ENCODE measurements at regions not wholly inside any gene's neighbourhood (a gene's known extent, or its start where the extent isn't known, plus 50 kb on each side); places are given as distances from the start of the nearest gene placed in this dataset.

- H3K9ac ChIP-seq (ENCODE audit: extremely low read depth, low read length, poor library complexity, severe bottlenecking): no peak overlapping the region
- H3K27me3 ChIP-seq (ENCODE audit: control insufficient read depth, insufficient read depth, low read length, poor library complexity, severe bottlenecking): no peaks in the 10 kb centered on the region
- Mint-ChIP-seq H3K36me3 (ENCODE audit: low read depth) (no peaks in the 10 kb centered on the region), H3K27ac (no peak overlapping the region), H3K4me3 (no peak overlapping the region), H3K4me1 (no peaks in the 10 kb centered on the region), H3K9me3 (peaks cover 26% of the 10 kb centered on the region), H3K27me3 (ENCODE audit: insufficient read depth) (no peaks in the 10 kb centered on the region)
- H3K9me3 ChIP-seq (ENCODE audit: control insufficient read depth, low read length): peaks cover 31% of the 10 kb centered on the region
- TF ChIP-seq CTCF (conservative IDR thresholded peaks at IDR 0.05): no peak
- no peak overlapping the region for H3K27ac ChIP-seq (ENCODE audit: low read depth, low read length)
- WGBS, 2 experiments (ENCODE audit: insufficient coverage in 1 of 2, insufficient read length in 1 of 2): 100% methylated on average over 1 to 2 of the region's 2 CpGs
- H3K4me3 ChIP-seq (ENCODE audit: low read length): no peak overlapping the region
- DNase-seq: no peak
- no peaks in the 10 kb centered on the region for H3K36me3 ChIP-seq (ENCODE audit: control insufficient read depth, insufficient read depth, low read length)
- H3K4me1 ChIP-seq (ENCODE audit: control insufficient read depth, insufficient read depth, low read length): no peaks in the 10 kb centered on the region
Measured at GRCh38 chr18:73218293-73218692, 350.5 kb upstream of the NETO1 start.

GRCh38 chr18:73214970-73215369 is 347.2 kb upstream of the NETO1 start:
- no peaks in the 10 kb centered on the region for H3K27me3 Mint-ChIP-seq (ENCODE audit: insufficient read depth)
- 91 to 98% methylated on average over 6 to 7 of the region's 7 CpGs for WGBS, 2 experiments (ENCODE audit: insufficient coverage in 1 of 2, insufficient read length in 1 of 2)
- no peak overlapping the region for H3K4me3 ChIP-seq (ENCODE audit: low read length)
- H3K27ac ChIP-seq (ENCODE audit: low read depth, low read length): no peak overlapping the region
- H3K9me3 ChIP-seq (ENCODE audit: control insufficient read depth, low read length): peaks cover 10% of the 10 kb centered on the region
- no peak overlapping the region for H3K9ac ChIP-seq (ENCODE audit: extremely low read depth, low read length, poor library complexity, severe bottlenecking)
- H3K27me3 ChIP-seq (ENCODE audit: control insufficient read depth, insufficient read depth, low read length, poor library complexity, severe bottlenecking): no peaks in the 10 kb centered on the region
- peaks cover 12% of the 10 kb centered on the region for H3K9me3 Mint-ChIP-seq
- no peak for DNase-seq
- no peak overlapping the region for H3K27ac Mint-ChIP-seq
- H3K4me1 ChIP-seq (ENCODE audit: control insufficient read depth, insufficient read depth, low read length): no peaks in the 10 kb centered on the region
- H3K36me3 ChIP-seq (ENCODE audit: control insufficient read depth, insufficient read depth, low read length): no peaks in the 10 kb centered on the region
- no peak overlapping the region for H3K4me3 Mint-ChIP-seq
- H3K36me3 Mint-ChIP-seq (ENCODE audit: low read depth): no peaks in the 10 kb centered on the region
- no peaks in the 10 kb centered on the region for H3K4me1 Mint-ChIP-seq
- TF ChIP-seq CTCF (conservative IDR thresholded peaks at IDR 0.05): no peak

- Mint-ChIP-seq H3K36me3 (ENCODE audit: low read depth) (no peaks in the 10 kb centered on the region), H3K9me3 (no peaks in the 10 kb centered on the region), H3K27ac (no peak overlapping the region), H3K4me1 (no peaks in the 10 kb centered on the region), H3K4me3 (no peak overlapping the region), H3K27me3 (ENCODE audit: insufficient read depth) (no peaks in the 10 kb centered on the region)
- Histone ChIP-seq H3K9me3 (ENCODE audit: control insufficient read depth, low read length) (no peaks in the 10 kb centered on the region), H3K36me3 (ENCODE audit: control insufficient read depth, insufficient read depth, low read length) (no peaks in the 10 kb centered on the region), H3K27ac (ENCODE audit: low read depth, low read length) (no peak overlapping the region), H3K4me3 (ENCODE audit: low read length) (no peak overlapping the region), H3K27me3 (ENCODE audit: control insufficient read depth, insufficient read depth, low read length, poor library complexity, severe bottlenecking) (no peaks in the 10 kb centered on the region), H3K9ac (ENCODE audit: extremely low read depth, low read length, poor library complexity, severe bottlenecking) (no peak overlapping the region), H3K4me1 (ENCODE audit: control insufficient read depth, insufficient read depth, low read length) (no peaks in the 10 kb centered on the region)
- 89% methylated on average over 3 of the region's 4 CpGs; no CpG with 5 or more reads in 1 of the 2 experiments for WGBS, 2 experiments (ENCODE audit: insufficient coverage in 1 of 2, insufficient read length in 1 of 2)
- TF ChIP-seq CTCF (conservative IDR thresholded peaks at IDR 0.05): no peak
- no peak for DNase-seq
Measured at GRCh38 chr18:73212442-73212841, 344.7 kb upstream of the NETO1 start.
